ENCODE measurements at regions not wholly inside any gene's neighbourhood (a gene's known extent, or its start where the extent isn't known, plus 50 kb on each side); places are given as distances from the start of the nearest gene placed in this dataset.

GRCh38 chr5:63524281-63524680 is 438.0 kb downstream of the HTR1A start:
- TF ChIP-seq EZH2 (IDR thresholded peaks at IDR 0.05; ENCODE audit: borderline replicate concordance, insufficient read depth, low read length, poor library complexity, severe bottlenecking) (no peak), SMC3 (conservative IDR thresholded peaks at IDR 0.05; ENCODE audit: poor library complexity) (no peak), EP300 (conservative IDR thresholded peaks at IDR 0.05; ENCODE audit: poor library complexity, severe bottlenecking) (no peak), POLR2AphosphoS5 (IDR thresholded peaks at IDR 0.05) (no peak), TAF1 (IDR thresholded peaks at IDR 0.05; ENCODE audit: low read depth) (no peak), RAD21 (conservative IDR thresholded peaks at IDR 0.05) (no peak), MXI1 (conservative IDR thresholded peaks at IDR 0.05; ENCODE audit: poor library complexity, severe bottlenecking) (no peak)
- TF ChIP-seq, protein P1, sequence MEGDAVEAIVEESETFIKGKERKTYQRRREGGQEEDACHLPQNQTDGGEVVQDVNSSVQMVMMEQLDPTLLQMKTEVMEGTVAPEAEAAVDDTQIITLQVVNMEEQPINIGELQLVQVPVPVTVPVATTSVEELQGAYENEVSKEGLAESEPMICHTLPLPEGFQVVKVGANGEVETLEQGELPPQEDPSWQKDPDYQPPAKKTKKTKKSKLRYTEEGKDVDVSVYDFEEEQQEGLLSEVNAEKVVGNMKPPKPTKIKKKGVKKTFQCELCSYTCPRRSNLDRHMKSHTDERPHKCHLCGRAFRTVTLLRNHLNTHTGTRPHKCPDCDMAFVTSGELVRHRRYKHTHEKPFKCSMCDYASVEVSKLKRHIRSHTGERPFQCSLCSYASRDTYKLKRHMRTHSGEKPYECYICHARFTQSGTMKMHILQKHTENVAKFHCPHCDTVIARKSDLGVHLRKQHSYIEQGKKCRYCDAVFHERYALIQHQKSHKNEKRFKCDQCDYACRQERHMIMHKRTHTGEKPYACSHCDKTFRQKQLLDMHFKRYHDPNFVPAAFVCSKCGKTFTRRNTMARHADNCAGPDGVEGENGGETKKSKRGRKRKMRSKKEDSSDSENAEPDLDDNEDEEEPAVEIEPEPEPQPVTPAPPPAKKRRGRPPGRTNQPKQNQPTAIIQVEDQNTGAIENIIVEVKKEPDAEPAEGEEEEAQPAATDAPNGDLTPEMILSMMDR (IDR thresholded peaks at IDR 0.05; ENCODE audit: poor library complexity, severe bottlenecking) = no peak
- TF ChIP-seq, protein P2, sequence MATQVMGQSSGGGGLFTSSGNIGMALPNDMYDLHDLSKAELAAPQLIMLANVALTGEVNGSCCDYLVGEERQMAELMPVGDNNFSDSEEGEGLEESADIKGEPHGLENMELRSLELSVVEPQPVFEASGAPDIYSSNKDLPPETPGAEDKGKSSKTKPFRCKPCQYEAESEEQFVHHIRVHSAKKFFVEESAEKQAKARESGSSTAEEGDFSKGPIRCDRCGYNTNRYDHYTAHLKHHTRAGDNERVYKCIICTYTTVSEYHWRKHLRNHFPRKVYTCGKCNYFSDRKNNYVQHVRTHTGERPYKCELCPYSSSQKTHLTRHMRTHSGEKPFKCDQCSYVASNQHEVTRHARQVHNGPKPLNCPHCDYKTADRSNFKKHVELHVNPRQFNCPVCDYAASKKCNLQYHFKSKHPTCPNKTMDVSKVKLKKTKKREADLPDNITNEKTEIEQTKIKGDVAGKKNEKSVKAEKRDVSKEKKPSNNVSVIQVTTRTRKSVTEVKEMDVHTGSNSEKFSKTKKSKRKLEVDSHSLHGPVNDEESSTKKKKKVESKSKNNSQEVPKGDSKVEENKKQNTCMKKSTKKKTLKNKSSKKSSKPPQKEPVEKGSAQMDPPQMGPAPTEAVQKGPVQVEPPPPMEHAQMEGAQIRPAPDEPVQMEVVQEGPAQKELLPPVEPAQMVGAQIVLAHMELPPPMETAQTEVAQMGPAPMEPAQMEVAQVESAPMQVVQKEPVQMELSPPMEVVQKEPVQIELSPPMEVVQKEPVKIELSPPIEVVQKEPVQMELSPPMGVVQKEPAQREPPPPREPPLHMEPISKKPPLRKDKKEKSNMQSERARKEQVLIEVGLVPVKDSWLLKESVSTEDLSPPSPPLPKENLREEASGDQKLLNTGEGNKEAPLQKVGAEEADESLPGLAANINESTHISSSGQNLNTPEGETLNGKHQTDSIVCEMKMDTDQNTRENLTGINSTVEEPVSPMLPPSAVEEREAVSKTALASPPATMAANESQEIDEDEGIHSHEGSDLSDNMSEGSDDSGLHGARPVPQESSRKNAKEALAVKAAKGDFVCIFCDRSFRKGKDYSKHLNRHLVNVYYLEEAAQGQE (IDR thresholded peaks at IDR 0.05; ENCODE audit: borderline replicate concordance) = no peak
